Activated T-cell treated with anti-CD3 and anti-CD28 coated beads, Interleukin-2, amount 50 U/mL, for 24 hours (primary cell): ENCODE measurements at regions not wholly inside any gene's neighbourhood (a gene's known extent, or its start where the extent isn't known, plus 50 kb on each side); places are given as distances from the start of the nearest gene placed in this dataset.

Source experiments
- DNase-seq: peaks from one replicate; pipeline ENCODE4 v3.0.0-alpha.2; 2020
- H3K27ac Mint-ChIP-seq: 2 replicates; pipeline ENCODE4 v1.8.0; 2020; ENCODE audit warnings: mild to moderate bottlenecking, mixed read lengths
- H3K27me3 Mint-ChIP-seq: 2 replicates; pipeline ENCODE4 v1.8.0; 2020; ENCODE audit warnings: mixed read lengths
- H3K36me3 Mint-ChIP-seq: 2 replicates; pipeline ENCODE4 v1.8.0; 2020; ENCODE audit warnings: low read depth, mixed read lengths
- H3K4me1 Mint-ChIP-seq: 2 replicates; pipeline ENCODE4 v1.8.0; 2020; ENCODE audit warnings: low read depth, mixed read lengths
- H3K4me3 Mint-ChIP-seq: 2 replicates; pipeline ENCODE4 v1.8.0; 2020; ENCODE audit warnings: mild to moderate bottlenecking, moderate library complexity, mixed read lengths
- H3K9me3 Mint-ChIP-seq: 2 replicates; pipeline ENCODE4 v1.8.0; 2020; ENCODE audit warnings: mixed read lengths

DNA sequence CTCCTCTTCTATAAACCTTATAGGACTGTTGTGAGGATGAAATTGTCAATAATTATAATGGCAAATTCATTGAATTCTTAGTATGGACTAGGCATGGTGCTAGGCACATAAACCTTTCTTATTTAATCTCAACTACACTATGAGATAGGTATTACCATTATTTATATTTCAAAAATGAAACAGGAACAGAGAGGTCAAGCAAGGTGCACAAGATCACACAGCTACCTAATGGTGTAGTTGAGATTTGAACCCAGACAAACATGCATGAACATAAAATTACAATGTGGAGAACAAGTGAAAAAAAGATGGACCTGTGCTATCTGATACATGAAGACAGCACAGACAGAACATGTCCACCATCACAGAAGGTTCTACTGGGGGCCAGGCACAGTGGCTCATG is 156.7 kb downstream of the AXIN2 start:
- peaks cover 8% of the 10 kb centered on the region for H3K27me3 Mint-ChIP-seq
- H3K4me1 Mint-ChIP-seq: peaks cover 2% of the 10 kb centered on the region

DNA sequence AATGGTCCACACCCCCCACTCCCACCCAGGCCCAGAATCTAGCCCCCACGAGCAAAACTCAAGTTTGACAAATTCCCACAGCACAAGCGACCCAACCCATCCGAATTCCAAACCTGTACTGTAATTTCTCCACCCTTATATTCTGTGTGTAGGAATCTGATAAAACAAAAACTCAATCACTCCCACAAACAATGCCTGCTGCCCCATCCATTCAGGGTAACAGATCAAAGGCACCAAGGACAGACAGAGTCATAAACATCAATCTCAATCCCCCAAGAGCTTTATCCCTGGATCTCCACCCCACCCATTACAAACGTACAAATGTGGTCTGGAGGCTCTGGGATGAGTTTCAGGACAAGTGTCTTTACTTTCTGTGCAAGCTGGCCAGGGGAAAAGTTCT is 157.8 kb downstream of the AXIN2 start:
- no peak overlapping the region for H3K27ac Mint-ChIP-seq
- no peak for DNase-seq
- H3K27me3 Mint-ChIP-seq: peaks cover 8% of the 10 kb centered on the region
- H3K36me3 Mint-ChIP-seq: no peaks in the 10 kb centered on the region
- H3K4me1 Mint-ChIP-seq: peaks cover 2% of the 10 kb centered on the region
- H3K9me3 Mint-ChIP-seq: no peaks in the 10 kb centered on the region
- no peak overlapping the region for H3K4me3 Mint-ChIP-seq

More for the DNA sequence above, 156.7 kb downstream of the AXIN2 start:
- no peak for DNase-seq
- H3K4me3 Mint-ChIP-seq: no peak overlapping the region
- no peaks in the 10 kb centered on the region for H3K9me3 Mint-ChIP-seq
- no peaks in the 10 kb centered on the region for H3K36me3 Mint-ChIP-seq
- no peak overlapping the region for H3K27ac Mint-ChIP-seq

GRCh38 chr17:65402513-65403496 is 158.6 kb downstream of the AXIN2 start:
- no peaks in the 10 kb centered on the region for H3K9me3 Mint-ChIP-seq
- no peak for DNase-seq
- H3K4me1 Mint-ChIP-seq: peaks cover 2% of the 10 kb centered on the region
- no peak overlapping the region for H3K27ac Mint-ChIP-seq
- H3K4me3 Mint-ChIP-seq: no peak overlapping the region
- H3K36me3 Mint-ChIP-seq: no peaks in the 10 kb centered on the region
- peaks cover 8% of the 10 kb centered on the region for H3K27me3 Mint-ChIP-seq

GRCh38 chr17:65401561-65401960 is 159.9 kb downstream of the AXIN2 start:
- Mint-ChIP-seq H3K27me3 (peaks cover 8% of the 10 kb centered on the region), H3K27ac (no peak overlapping the region), H3K9me3 (no peaks in the 10 kb centered on the region), H3K36me3 (no peaks in the 10 kb centered on the region), H3K4me3 (no peak overlapping the region), H3K4me1 (peaks cover 2% of the 10 kb centered on the region)
- DNase-seq: no peak

DNA sequence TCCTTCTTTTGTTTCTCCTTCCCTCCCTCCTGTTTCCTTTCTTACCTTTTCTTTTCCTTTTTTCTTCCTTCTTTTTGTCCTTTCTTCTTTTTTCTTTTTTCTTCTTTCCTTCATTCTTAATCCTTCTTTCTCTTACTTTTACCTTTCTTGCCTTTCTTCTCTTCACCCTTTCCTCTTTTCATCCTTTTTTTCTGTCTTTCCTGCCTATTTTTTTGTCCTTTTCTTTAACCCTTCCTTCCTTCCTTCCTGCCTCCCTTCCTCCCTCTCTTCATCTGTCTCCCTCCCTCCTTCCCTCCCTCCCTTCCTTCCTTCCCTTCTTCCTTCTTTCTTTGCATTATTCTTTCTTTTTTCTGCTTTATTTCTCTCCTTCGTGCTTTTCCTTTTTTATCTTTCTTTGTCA is 160.7 kb downstream of the AXIN2 start:
- Mint-ChIP-seq H3K27ac (no peak overlapping the region), H3K4me3 (no peak overlapping the region), H3K9me3 (no peaks in the 10 kb centered on the region), H3K4me1 (peaks cover 2% of the 10 kb centered on the region), H3K36me3 (no peaks in the 10 kb centered on the region), H3K27me3 (peaks cover 8% of the 10 kb centered on the region)
- DNase-seq: no peak

DNA sequence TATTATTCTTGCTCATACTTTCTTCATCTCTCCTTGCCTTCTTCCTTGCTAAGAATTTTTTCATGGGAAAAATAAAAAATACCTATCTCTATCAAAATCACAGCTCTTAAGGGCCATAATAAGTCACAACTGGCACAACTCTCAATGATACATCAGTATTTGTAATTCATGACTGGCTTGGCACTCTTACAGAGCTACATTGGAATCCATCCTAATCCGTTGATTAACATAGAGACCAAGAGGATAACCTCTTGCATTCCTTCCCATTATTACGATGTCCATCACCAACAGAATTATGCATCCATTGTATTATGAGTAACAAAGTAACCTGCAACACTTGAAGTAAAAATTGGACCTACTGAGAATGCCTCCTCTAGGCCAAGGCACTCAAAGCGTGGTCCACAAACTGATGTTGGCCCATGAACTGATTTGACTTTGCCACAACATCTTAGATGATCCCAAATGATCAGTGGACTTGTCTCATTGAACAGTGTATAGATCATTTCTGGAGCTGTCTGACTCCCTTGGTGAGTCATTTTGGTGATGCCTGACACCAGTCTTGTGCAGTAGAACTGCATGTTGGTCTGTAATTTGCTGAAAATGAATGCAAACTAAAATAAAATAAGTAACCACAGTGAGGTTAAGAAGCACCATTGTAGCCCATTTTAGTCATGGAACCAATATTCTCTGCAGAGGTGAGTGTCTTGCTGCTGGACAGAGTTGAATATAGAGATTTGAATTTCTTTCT is 163.2 kb downstream of the AXIN2 start:
- H3K36me3 Mint-ChIP-seq: no peaks in the 10 kb centered on the region
- H3K27ac Mint-ChIP-seq: no peak overlapping the region
- peaks cover 17% of the 10 kb centered on the region for H3K4me1 Mint-ChIP-seq
- H3K9me3 Mint-ChIP-seq: no peaks in the 10 kb centered on the region
- no peak for DNase-seq
- H3K4me3 Mint-ChIP-seq: no peak overlapping the region
- peaks cover 3% of the 10 kb centered on the region for H3K27me3 Mint-ChIP-seq

DNA sequence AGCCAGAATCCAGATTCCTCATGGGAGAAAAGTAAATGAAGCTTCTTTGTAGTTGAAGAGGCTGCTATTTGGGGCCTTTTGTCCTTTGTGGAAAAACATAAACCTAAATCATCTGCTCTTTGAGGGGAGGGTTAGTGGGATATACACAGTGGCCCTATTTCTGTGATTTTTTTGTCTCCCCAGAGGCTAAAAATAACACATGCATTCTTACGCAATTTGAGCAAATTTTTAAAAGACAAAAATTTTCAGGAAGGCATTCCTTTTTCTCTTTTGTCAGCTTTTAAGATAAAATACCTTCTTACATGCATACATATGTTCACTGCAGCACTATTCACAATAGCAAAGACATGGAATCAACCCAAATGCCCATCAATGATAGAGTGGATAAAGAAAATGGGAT is 165.5 kb downstream of the AXIN2 start:
- no peak for DNase-seq
- H3K4me3 Mint-ChIP-seq: no peak overlapping the region
- H3K27me3 Mint-ChIP-seq: no peaks in the 10 kb centered on the region
- H3K27ac Mint-ChIP-seq: no peak overlapping the region
- H3K36me3 Mint-ChIP-seq: no peaks in the 10 kb centered on the region
- H3K4me1 Mint-ChIP-seq: peaks cover 17% of the 10 kb centered on the region
- no peaks in the 10 kb centered on the region for H3K9me3 Mint-ChIP-seq

GRCh38 chr17:65394811-65395472 is 166.5 kb downstream of the AXIN2 start:
- H3K27me3 Mint-ChIP-seq: no peaks in the 10 kb centered on the region
- no peak for DNase-seq
- H3K36me3 Mint-ChIP-seq: no peaks in the 10 kb centered on the region
- peaks cover 19% of the 10 kb centered on the region for H3K4me1 Mint-ChIP-seq
- H3K4me3 Mint-ChIP-seq: no peak overlapping the region
- H3K9me3 Mint-ChIP-seq: no peaks in the 10 kb centered on the region
- no peak overlapping the region for H3K27ac Mint-ChIP-seq

DNA sequence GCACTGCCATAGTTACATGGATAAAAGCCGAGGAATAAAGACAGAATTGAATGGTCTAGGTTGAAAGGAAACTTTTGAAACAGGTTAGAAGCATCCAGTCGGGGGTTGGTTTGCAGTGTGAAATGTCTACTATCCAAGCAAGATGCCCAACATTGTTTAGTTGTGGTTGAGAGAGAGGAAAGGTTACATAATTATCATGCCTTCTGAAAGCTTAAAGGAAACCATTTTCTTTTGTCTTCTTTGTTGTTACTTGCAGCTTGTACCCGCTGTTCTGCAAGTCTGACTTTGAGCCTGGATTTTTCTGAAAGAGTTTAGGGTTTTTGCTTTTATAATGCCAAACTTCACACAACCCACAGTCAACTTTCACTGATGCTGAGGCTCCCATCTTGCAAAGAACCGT is 167.9 kb downstream of the AXIN2 start:
- no peak for DNase-seq
- Mint-ChIP-seq H3K36me3 (no peaks in the 10 kb centered on the region), H3K4me1 (peaks cover 23% of the 10 kb centered on the region), H3K4me3 (no peak overlapping the region), H3K27ac (no peak overlapping the region), H3K9me3 (no peaks in the 10 kb centered on the region), H3K27me3 (no peaks in the 10 kb centered on the region)

- H3K9me3 Mint-ChIP-seq: no peaks in the 10 kb centered on the region
- H3K4me3 Mint-ChIP-seq: no peak overlapping the region
- no peaks in the 10 kb centered on the region for H3K36me3 Mint-ChIP-seq
- no peak overlapping the region for H3K27ac Mint-ChIP-seq
- H3K4me1 Mint-ChIP-seq: peaks cover 22% of the 10 kb centered on the region
- no peak for DNase-seq
- H3K27me3 Mint-ChIP-seq: no peaks in the 10 kb centered on the region
Measured at GRCh38 chr17:65389949-65390348, 171.5 kb downstream of the AXIN2 start.

- Mint-ChIP-seq H3K4me1 (peaks cover 17% of the 10 kb centered on the region), H3K27ac (no peak overlapping the region), H3K9me3 (no peaks in the 10 kb centered on the region), H3K27me3 (no peaks in the 10 kb centered on the region), H3K36me3 (no peaks in the 10 kb centered on the region), H3K4me3 (no peak overlapping the region)
- DNase-seq: no peak
Measured at GRCh38 chr17:65389426-65389825, 172.0 kb downstream of the AXIN2 start.

DNA sequence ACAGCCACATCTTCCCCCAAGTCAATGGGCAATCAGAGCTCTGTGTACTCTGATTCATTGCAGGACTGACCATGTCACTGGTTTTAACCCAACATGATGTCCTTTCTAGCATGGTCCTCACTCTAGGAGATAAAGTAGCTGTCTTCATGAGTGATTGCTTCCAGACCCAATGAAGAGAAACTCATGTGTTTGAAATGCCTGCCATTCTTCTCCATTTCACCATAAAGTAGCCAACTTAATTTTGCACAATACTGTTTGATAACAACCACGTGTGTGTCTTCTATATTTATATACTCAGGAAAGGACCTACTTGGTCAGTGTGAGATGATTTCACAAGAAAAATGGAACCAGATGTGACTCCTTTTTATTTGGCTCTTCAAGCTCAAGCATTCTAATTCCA is 172.5 kb downstream of the AXIN2 start:
- DNase-seq: no peak

GRCh38 chr17:65387322-65387721 is 174.1 kb downstream of the AXIN2 start:
- DNase-seq: no peak
- H3K27me3 Mint-ChIP-seq: no peaks in the 10 kb centered on the region
- peaks cover 6% of the 10 kb centered on the region for H3K4me1 Mint-ChIP-seq
- H3K36me3 Mint-ChIP-seq: no peaks in the 10 kb centered on the region
- no peaks in the 10 kb centered on the region for H3K9me3 Mint-ChIP-seq
- H3K27ac Mint-ChIP-seq: no peak overlapping the region
- no peak overlapping the region for H3K4me3 Mint-ChIP-seq

More for the DNA sequence above, 172.5 kb downstream of the AXIN2 start:
- Mint-ChIP-seq H3K27me3 (no peaks in the 10 kb centered on the region), H3K27ac (no peak overlapping the region), H3K4me1 (peaks cover 15% of the 10 kb centered on the region), H3K9me3 (no peaks in the 10 kb centered on the region), H3K36me3 (no peaks in the 10 kb centered on the region), H3K4me3 (no peak overlapping the region)

DNA sequence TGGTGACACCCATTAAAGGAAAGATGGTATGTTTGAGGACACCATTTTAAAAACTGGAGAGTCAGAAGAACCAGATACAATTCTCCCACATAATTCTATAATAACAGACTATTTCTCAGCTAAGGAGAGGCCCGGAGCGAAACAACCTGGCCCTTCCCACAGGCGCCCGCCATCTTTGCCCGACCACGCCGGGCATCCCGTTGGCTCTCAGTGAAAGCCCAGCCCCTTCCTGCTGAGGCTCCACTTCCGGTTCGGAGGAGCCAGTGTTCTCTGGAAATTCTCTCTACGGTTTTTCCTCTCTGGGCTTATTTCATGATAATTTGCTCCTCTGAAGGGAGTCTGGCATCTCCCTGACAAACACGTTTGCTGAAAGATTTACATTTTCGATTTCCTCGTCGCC is 175.7 kb downstream of the AXIN2 start:
- Mint-ChIP-seq H3K27ac (no peak overlapping the region), H3K9me3 (peaks cover under 1% of the 10 kb centered on the region), H3K4me1 (peaks cover 6% of the 10 kb centered on the region), H3K27me3 (no peaks in the 10 kb centered on the region), H3K4me3 (no peak overlapping the region), H3K36me3 (no peaks in the 10 kb centered on the region)
- DNase-seq: no peak
